Stimulated activated CD4-positive, alpha-beta T cell treated with anti-CD3 and anti-CD28 coated beads, Interleukin-4, amount 100 ng/mL, for 1 hour (primary cell): ENCODE measurements at regions not wholly inside any gene's neighbourhood (a gene's known extent, or its start where the extent isn't known, plus 50 kb on each side); places are given as distances from the start of the nearest gene placed in this dataset.
A peak's percentile ranks its signal among the peaks of the same experiment; 100 is the strongest.
"Not testable (repeated sequence)": the region's sequence is repeated elsewhere in the genome, so short reads cannot be mapped to it uniquely, and the experiment has no call there.

Experiments
- DNase-seq: peaks from one replicate; pipeline ENCODE4 v3.0.0-alpha.2; 2020

DNA sequence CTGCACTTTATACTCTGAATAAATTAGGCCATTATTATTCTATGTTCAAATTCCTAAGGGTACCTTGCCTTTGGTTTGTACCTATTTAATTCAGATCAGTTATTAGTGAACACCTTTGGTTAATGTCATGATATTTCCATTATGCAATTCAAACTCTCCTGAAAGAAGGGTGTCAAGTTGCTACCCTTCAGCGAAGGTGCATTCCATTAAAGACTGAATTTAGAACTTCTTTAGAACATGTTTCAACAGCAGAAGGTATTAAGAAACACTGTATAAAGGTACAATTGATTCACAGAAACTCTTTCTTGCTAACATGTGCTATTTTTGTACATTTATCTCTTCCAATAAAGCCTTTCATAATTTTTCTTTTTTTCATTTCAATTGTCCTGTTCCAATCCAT, 1545.4 kb upstream of the PCDH10 start:
- no peak for DNase-seq

DNA sequence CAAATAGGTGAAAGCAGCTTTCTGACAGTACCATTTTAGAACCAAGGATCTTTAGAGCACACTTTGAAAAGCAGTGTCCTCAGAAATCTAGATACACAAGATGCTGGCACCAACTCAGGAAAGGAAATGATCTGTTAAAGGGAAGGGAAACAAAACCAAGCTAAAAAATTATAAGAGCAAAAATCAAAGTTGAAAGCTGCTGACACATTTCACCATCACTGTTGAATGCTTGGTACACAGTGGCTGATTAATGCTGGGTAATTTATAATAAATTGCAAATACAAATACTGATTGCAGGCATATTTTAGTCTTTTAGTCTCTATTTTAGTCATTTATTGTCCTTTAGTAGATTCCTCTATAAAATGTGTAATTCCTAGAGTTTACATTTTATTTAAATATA, 1540.1 kb upstream of the PCDH10 start:
- no peak for DNase-seq

- not testable (repeated sequence) for DNase-seq
These were observed 1538.6 kb upstream of the PCDH10 start for GRCh38 chr4:131610517-131610916.

- no peak for DNase-seq
These were observed 1535.8 kb upstream of the PCDH10 start for GRCh38 chr4:131613086-131613823.

- no peak for DNase-seq
These were observed 1535.3 kb upstream of the PCDH10 start for GRCh38 chr4:131613824-131614216.

DNA sequence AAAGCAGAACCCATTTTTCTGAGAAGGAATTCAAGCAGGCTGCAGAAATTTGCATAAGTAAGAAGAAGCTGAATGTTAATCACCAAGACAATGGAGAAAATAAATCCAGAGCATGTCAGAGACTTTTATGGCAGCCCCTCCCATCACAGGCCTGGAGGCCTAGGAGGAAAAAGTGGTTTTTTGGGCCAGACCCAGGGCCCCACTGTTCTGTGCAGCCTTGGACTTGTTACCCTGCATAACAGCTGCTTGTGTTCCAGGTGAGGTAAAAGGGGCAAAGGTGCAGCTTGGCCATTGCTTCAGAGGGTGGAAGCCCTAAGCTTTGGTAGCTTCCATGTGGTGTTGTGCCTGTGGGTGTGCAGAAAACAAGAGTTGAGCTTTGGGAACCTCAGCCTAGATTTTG, 1516.2 kb upstream of the PCDH10 start:
- DNase-seq = no peak

DNA sequence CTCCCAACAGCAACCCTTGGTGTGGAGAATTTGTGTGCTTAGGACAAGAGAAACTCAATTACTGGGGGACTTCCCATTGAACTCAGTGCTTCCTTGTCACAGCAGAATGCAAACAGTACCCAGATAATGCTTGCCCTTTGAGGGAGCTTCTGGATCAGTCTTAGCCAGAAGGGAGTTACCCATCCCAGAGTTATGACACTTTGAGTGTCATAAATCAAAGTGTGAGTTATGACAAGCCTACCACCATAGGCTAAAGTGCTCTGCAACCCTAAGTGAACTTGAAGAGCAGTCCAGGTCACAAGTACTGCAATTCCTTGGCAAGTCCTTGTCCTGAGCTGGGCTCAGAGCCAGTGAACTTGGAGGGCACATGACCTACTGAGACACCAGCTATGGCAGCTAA, 1513.9 kb upstream of the PCDH10 start:
- no peak for DNase-seq

DNA sequence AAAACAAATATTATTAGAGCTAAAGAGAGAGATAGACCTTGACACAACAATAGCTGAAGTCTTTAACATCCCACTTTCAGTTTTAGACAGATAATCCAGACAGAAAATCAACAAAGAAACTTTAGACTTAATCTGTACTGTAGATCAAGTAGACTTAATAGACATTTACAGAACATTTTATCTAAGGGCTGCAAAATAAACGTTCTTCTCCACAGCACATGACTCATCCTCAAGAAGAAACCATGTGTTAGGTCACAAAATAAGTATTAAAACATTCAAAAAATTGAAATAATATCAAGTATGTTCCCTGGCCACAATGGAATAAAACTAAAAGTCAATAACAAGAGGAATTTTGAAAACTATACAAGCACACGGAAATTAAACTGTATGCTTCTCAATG, 1510.3 kb upstream of the PCDH10 start:
- DNase-seq = no peak

GRCh38 chr4:131644619-131645018, 1504.5 kb upstream of the PCDH10 start:
- no peak for DNase-seq

- DNase-seq = no peak
These were observed 1499.9 kb upstream of the PCDH10 start for GRCh38 chr4:131649227-131649626.

DNA sequence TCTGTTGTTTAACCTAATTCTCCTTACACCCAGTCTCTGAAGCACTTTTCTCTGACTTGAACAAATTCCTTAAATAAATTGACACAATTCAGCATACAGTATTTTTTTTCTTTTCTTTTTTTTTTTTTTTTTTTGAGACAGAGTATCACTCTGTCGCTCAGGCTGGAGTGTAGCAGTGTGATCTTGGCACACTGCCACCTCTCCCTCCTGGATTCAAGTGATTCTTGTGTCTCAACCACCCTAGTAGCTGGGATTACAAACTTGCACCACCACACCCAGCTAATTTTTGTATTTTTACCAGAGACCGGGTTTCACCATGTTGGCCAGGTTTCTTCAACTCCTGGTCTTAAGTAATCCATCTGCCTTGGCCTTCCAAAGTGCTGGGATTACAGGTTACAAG, 1498.1 kb upstream of the PCDH10 start:
- DNase-seq = no peak

DNA sequence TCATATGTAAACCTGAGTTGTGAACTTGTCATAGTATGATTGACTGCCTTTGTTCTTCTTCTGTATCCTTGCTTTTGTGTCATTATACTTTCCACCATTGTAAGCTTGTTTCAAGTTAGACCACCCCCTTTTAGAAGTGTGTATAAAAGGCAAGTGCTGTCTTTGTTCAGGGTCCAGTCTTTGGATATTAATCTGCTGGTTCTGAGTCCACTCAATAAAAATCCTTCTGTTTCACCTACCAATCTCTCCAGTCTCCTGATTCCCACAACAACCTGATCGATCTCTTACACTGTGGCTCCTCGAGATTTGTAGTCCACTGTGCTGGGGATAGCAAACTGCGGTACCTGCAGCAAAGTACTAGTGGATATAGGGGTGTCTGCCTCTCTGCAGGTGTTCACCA, 1465.8 kb upstream of the PCDH10 start:
- not testable (repeated sequence) for DNase-seq

DNA sequence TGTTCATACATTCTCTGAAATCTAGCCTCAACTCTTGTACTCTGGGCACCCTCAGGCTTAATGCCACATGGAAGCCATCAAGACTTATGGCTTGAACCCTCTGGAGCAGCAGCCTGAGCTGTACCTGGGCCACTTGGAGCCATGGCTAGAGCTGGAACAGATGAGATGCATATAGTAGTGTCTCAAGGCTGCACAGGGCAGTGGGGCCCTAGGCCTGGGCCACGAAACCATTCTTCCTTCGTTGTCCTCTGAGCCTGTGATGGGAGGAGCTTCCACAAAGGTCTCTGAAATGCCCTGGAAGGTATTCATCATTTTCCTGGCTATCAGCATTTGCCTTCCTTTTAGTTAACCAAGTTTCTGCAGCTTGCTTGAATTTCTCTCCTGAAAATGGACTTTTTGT, 1427.2 kb upstream of the PCDH10 start:
- DNase-seq = no peak

DNA sequence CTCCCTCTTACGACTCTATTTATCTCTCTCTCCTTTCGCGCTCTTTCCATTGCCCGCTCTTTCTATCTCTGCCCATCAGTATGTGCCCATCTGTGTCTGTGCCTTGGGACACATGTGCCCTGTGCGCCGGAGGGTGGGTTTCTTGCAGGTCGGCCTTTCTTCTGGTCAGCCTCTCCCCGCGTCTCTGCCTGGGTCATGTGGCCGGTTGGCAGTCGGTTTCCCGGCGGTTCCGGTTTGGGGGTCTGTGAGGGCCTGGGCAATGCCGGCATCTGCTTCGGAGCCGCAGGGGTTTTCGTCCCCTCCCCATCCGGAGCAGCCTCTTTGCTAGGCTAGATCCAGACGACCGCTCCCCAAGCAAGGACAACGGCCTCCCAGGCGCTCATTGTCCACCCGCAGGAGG, 1426.0 kb upstream of the PCDH10 start:
- not testable (repeated sequence) for DNase-seq

DNA sequence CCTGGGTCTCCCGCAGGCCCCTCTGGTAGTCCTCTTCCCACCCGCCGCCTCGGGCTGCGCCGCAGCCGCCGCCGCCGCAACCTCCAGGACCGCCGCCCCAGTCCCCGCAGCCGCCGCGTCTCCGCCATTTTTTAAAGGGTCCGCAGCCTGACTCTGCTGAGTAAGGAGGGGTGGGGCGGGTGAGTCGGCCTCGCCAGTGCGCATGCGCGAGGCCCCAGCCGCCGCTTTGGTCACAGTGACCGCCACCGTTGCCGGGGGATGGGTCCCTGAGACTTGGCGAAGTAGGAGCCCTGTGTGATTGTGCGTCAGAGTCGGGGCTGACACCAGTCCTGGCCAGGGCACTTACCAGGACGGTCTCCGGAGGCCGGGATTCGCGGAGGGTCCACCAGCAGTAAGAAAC, 1424.2 kb upstream of the PCDH10 start:
- peak; percentile 58 for DNase-seq

DNA sequence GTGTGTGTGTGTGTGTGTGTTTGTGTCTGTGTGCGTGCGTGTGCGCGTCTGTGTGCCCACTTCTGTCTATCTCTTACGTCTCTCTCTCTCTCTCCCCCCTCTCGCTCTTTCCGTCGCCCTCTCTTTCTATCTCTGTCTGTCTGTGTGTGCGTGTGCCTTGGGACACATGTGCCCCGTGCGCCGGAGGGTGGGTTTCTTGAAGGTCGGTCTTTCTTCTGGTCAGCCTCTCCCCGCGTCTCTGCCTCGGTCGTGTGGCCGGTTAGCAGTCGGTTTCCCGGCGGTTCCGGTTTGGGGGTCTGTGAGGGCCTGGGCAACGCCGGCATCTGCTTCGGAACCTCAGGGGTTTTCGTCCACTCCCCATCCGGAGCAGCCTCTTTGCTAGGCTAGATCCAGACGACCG, 1423.6 kb upstream of the PCDH10 start:
- DNase-seq = not testable (repeated sequence)

- not testable (repeated sequence) for DNase-seq
These were observed 1422.2 kb upstream of the PCDH10 start for GRCh38 chr4:131726940-131727339.

DNA sequence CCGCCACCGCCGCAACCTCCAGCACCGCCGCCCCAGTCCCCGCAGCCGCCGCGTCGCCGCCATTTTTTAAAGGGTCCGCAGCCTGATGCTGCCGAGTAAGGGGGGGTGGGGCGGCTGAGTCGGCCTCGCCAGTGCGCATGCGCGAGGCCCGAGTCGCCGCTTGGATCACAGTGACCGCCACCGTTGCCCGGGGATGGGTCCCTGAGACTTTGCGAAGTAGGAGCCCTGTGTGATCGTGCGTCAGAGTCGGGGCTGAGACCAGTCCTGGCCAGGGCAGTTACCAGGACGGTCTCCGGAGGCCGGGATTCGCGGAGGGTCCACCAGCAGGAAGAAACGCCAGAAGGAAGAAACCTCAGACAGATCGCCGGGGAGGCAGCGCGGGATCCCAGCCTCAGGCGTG, 1421.7 kb upstream of the PCDH10 start:
- DNase-seq = not testable (repeated sequence)

DNA sequence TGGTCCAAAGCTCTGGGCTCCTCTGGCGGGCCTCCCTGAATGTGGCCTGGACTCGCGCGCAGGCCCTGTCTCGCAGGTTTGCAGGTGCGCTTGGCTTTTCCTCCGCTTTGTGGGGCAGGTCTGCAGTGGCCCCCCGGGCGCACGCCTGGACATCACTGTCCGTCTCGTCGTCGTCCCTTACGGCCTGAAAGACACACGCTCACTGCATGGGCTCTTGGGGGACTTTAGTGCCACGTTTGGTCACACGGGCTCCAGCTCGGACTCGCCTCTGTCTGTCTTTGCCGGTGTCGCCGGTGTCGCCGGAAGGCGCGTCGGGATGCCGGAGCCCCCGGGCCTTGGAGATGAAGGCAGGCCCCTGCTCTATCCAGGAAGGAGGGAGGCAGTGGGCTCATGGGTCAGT, 1419.9 kb upstream of the PCDH10 start:
- not testable (repeated sequence) for DNase-seq

GRCh38 chr4:131729716-131730398, 1419.2 kb upstream of the PCDH10 start:
- DNase-seq = not testable (repeated sequence)

DNA sequence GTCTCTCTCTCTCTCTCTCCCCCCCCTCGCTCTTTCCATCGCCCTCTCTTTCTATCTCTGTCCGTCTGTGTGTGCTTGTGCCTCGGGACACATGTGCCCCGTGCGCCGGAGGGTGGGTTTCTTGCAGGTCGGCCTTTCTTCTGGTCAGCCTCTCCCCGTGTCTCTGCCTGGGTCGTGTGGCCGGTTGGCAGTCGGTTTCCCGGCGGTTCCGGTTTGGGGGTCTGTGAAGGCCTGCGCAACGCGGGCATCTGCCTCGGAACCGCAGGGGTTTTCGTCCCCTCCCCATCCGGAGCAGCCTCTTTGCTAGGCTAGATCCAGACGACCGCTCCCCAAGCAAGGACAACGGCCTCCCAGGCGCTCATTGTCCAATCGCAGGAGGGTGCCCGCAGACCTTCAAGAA, 1418.5 kb upstream of the PCDH10 start:
- DNase-seq = not testable (repeated sequence)

- DNase-seq = not testable (repeated sequence)
These were observed 1417.0 kb upstream of the PCDH10 start for GRCh38 chr4:131732034-131732630.

GRCh38 chr4:131734321-131734720, 1414.8 kb upstream of the PCDH10 start:
- DNase-seq = not testable (repeated sequence)

- not testable (repeated sequence) for DNase-seq
These were observed 1414.2 kb upstream of the PCDH10 start for GRCh38 chr4:131734851-131735385.
